ENCODE measurements at regions not wholly inside any gene's neighbourhood (a gene's known extent, or its start where the extent isn't known, plus 50 kb on each side); places are given as distances from the start of the nearest gene placed in this dataset.
"Not testable (repeated sequence)": the region's sequence is repeated elsewhere in the genome, so short reads cannot be mapped to it uniquely, and the experiment has no call there.

DNA sequence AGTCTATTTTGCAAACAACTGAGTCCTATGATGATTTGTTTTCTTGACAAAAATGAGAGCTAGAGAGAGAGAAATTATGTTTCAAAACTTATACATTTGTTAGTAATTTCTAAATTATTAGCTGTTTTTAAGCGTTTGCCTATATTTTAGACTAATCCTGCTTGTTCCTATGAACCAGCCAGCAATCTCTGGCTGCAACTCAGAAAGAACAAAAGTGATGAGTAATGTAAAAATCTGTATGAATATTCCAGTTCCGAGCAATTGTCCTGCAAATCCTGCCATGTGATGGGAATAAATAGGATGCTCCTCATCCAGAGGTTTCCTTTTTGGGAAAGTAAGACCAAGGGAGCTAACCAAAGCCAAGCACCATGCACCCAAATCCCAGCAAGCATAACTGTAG, 228.3 kb upstream of the GBE1 start:
- no peak overlapping the region for H3K4me2 ChIP-seq (ENCODE audit: low read depth, low read length, poor library complexity, severe bottlenecking)
- no peak overlapping the region for H3K4me3 ChIP-seq (ENCODE audit: insufficient read depth, low read length, poor library complexity, severe bottlenecking)
- no peaks in the 10 kb centered on the region for H3K27me3 ChIP-seq (ENCODE audit: low read length)
- no peaks in the 10 kb centered on the region for H3K79me2 ChIP-seq (ENCODE audit: insufficient read depth, low read length)
- no peaks in the 10 kb centered on the region for H3F3A ChIP-seq (ENCODE audit: insufficient read depth)
- no peak overlapping the region for H3K9ac ChIP-seq (ENCODE audit: low read length)
- no peaks in the 10 kb centered on the region for H3K9me3 ChIP-seq (ENCODE audit: insufficient read depth, low read length)
- TF ChIP-seq, protein P1, sequence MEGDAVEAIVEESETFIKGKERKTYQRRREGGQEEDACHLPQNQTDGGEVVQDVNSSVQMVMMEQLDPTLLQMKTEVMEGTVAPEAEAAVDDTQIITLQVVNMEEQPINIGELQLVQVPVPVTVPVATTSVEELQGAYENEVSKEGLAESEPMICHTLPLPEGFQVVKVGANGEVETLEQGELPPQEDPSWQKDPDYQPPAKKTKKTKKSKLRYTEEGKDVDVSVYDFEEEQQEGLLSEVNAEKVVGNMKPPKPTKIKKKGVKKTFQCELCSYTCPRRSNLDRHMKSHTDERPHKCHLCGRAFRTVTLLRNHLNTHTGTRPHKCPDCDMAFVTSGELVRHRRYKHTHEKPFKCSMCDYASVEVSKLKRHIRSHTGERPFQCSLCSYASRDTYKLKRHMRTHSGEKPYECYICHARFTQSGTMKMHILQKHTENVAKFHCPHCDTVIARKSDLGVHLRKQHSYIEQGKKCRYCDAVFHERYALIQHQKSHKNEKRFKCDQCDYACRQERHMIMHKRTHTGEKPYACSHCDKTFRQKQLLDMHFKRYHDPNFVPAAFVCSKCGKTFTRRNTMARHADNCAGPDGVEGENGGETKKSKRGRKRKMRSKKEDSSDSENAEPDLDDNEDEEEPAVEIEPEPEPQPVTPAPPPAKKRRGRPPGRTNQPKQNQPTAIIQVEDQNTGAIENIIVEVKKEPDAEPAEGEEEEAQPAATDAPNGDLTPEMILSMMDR (IDR thresholded peaks at IDR 0.05; ENCODE audit: insufficient read depth, low read length, poor library complexity, severe bottlenecking), result no peak
- TF ChIP-seq EZH2phosphoT487 (conservative IDR thresholded peaks at IDR 0.05; ENCODE audit: low read length), result no peak
- no peak overlapping the region for H3K27ac ChIP-seq (ENCODE audit: low read depth, low read length)
- H2AFZ ChIP-seq (ENCODE audit: low read depth, low read length, severe bottlenecking), result no peak overlapping the region
- no peaks in the 10 kb centered on the region for H3K9me2 ChIP-seq (replicated peaks; ENCODE audit: insufficient read depth, low read length)
- no peaks in the 10 kb centered on the region for H3K36me3 ChIP-seq (ENCODE audit: low read length)
- H4K20me1 ChIP-seq (ENCODE audit: low read depth, low read length), result no peaks in the 10 kb centered on the region

DNA sequence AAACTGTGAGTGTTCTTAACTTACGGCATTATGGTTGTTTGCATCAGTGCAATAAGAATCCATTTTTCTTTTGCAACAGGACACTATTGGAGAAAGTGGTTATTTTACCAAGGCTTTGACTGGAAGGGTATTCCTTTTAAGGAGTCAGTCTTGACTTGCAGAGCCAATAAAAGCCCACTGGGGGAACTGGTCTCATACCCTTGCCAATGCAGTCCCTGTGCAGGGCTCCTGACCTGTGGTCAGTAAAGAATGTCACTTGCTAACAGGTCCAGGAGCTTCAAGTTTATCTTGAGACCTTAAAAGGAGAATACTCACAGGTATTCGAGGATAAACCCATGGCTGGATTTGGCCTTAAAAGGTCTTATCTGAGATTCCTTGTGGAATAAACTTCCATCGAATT, 227.8 kb upstream of the GBE1 start:
- Histone ChIP-seq H3K4me2 (ENCODE audit: low read depth, low read length, poor library complexity, severe bottlenecking) (no peak overlapping the region), H3K9me2 (replicated peaks; ENCODE audit: insufficient read depth, low read length) (no peaks in the 10 kb centered on the region), H3K4me3 (ENCODE audit: insufficient read depth, low read length, poor library complexity, severe bottlenecking) (no peak overlapping the region)

DNA sequence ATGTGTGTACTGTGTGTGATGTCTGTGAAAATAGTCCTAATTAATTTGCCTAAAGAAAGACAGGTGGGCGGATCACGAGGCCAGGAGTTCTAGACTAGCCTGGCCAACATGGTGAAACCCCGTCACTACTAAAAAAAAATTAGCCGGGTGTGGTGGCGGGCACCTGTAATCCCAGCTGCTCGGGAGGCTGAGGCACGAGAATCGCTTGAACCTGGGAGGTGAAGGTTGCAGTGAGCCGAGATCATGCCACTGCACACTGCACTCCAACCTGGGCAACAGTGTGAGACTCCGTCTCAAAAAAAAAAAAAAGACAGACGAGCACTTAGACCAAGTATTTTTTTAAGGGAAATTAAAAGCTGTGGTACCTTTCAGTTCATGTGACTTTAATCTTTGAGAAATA, 226.0 kb upstream of the GBE1 start:
- H3K27ac ChIP-seq (ENCODE audit: low read depth, low read length); H3K9me3 ChIP-seq (ENCODE audit: insufficient read depth, low read length); H3K9ac ChIP-seq (ENCODE audit: low read length); H3F3A ChIP-seq (ENCODE audit: insufficient read depth); H4K20me1 ChIP-seq (ENCODE audit: low read depth, low read length); H3K4me3 ChIP-seq (ENCODE audit: insufficient read depth, low read length, poor library complexity, severe bottlenecking); H3K9me2 ChIP-seq (replicated peaks; ENCODE audit: insufficient read depth, low read length); H3K79me2 ChIP-seq (ENCODE audit: insufficient read depth, low read length); H3K36me3 ChIP-seq (ENCODE audit: low read length); H3K4me2 ChIP-seq (ENCODE audit: low read depth, low read length, poor library complexity, severe bottlenecking); H3K27me3 ChIP-seq (ENCODE audit: low read length); H2AFZ ChIP-seq (ENCODE audit: low read depth, low read length, severe bottlenecking): not testable (repeated sequence)

More for the DNA sequence above, 227.8 kb upstream of the GBE1 start:
- TF ChIP-seq, protein P1 (IDR thresholded peaks at IDR 0.05; ENCODE audit: insufficient read depth, low read length, poor library complexity, severe bottlenecking), result no peak
- no peak for TF ChIP-seq EZH2phosphoT487 (conservative IDR thresholded peaks at IDR 0.05; ENCODE audit: low read length)
- Histone ChIP-seq H3K27ac (ENCODE audit: low read depth, low read length) (no peak overlapping the region), H3K9me3 (ENCODE audit: insufficient read depth, low read length) (no peaks in the 10 kb centered on the region), H3F3A (ENCODE audit: insufficient read depth) (no peaks in the 10 kb centered on the region), H4K20me1 (ENCODE audit: low read depth, low read length) (no peaks in the 10 kb centered on the region), H2AFZ (ENCODE audit: low read depth, low read length, severe bottlenecking) (no peak overlapping the region), H3K79me2 (ENCODE audit: insufficient read depth, low read length) (no peaks in the 10 kb centered on the region), H3K36me3 (ENCODE audit: low read length) (no peaks in the 10 kb centered on the region), H3K27me3 (ENCODE audit: low read length) (no peaks in the 10 kb centered on the region), H3K9ac (ENCODE audit: low read length) (no peak overlapping the region)

DNA sequence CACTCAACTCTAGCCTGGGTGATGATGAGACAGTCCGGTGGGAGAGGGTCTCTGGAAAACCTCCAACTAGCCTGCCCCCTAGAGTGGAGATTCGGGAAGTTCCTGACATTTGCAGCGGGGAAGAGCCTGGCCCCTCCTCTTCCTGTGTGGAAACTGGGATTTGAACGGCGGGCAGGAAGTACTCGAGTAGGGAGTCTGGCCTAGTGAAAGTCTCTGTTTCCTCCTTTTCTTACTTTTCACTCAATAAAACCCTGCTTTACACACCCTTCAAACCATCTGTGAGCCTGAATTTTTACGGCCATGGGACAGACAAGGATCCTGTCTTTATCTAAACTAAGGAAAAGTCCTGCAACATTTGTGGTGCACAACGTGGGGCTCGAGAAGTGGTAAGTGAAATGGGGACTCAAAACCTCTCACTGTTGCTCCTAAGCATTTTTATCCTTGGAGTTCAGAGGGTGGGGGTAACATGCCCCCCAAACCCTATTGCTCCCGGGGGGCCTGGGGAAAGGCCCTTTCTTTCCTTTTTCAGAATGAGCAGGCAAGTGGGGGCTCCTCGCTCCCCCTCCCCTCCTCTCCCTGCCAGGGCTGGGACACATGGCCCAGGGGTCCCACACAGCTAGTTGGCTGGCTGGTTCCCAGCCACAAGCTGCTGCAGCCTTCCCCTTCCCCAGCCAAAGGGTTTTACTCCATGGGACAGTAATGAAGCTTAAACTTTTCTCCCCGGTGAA, 224.7 kb upstream of the GBE1 start:
- Histone ChIP-seq H3K4me3 (ENCODE audit: insufficient read depth, low read length, poor library complexity, severe bottlenecking) (no peak overlapping the region), H3K9me2 (replicated peaks; ENCODE audit: insufficient read depth, low read length) (no peaks in the 10 kb centered on the region), H3K79me2 (ENCODE audit: insufficient read depth, low read length) (no peaks in the 10 kb centered on the region), H3K36me3 (ENCODE audit: low read length) (no peaks in the 10 kb centered on the region), H3K27me3 (ENCODE audit: low read length) (no peaks in the 10 kb centered on the region), H3K9ac (ENCODE audit: low read length) (no peak overlapping the region), H2AFZ (ENCODE audit: low read depth, low read length, severe bottlenecking) (no peak overlapping the region), H4K20me1 (ENCODE audit: low read depth, low read length) (no peaks in the 10 kb centered on the region), H3K9me3 (ENCODE audit: insufficient read depth, low read length) (no peaks in the 10 kb centered on the region), H3F3A (ENCODE audit: insufficient read depth) (no peaks in the 10 kb centered on the region), H3K4me2 (ENCODE audit: low read depth, low read length, poor library complexity, severe bottlenecking) (no peak overlapping the region), H3K27ac (ENCODE audit: low read depth, low read length) (no peak overlapping the region)
- TF ChIP-seq EZH2phosphoT487 (conservative IDR thresholded peaks at IDR 0.05; ENCODE audit: low read length), result no peak
- TF ChIP-seq, protein P1 (IDR thresholded peaks at IDR 0.05; ENCODE audit: insufficient read depth, low read length, poor library complexity, severe bottlenecking), result no peak

All from SU-DHL-6 (cell line).